Endodermal cell (in vitro differentiated cells): ENCODE measurements at regions not wholly inside any gene's neighbourhood (a gene's known extent, or its start where the extent isn't known, plus 50 kb on each side); places are given as distances from the start of the nearest gene placed in this dataset.

ENCODE experiments used
- DNase-seq: peaks from one replicate; pipeline ENCODE4 v3.0.0-alpha.2; 2017
- H3K27ac ChIP-seq: 2 replicates; pipeline ENCODE4 v1.5.1; 2013; ENCODE audit warnings: mild to moderate bottlenecking, low read depth, low read length, moderate library complexity
- H3K27me3 ChIP-seq: 2 replicates; pipeline ENCODE4 v1.6.1; 2013; ENCODE audit warnings: mild to moderate bottlenecking, low read length, moderate library complexity; ENCODE audit not compliant: insufficient read depth, control insufficient read depth, poor library complexity, severe bottlenecking
- H3K36me3 ChIP-seq: 2 replicates; pipeline ENCODE4 v1.7.0; 2013; ENCODE audit warnings: mild to moderate bottlenecking, low read length, moderate library complexity; ENCODE audit not compliant: control insufficient read depth, insufficient read depth
- H3K4me1 ChIP-seq: one replicate; pipeline ENCODE4 v1.7.0; 2013; ENCODE audit warnings: low read length; ENCODE audit not compliant: control insufficient read depth, insufficient read depth
- H3K4me3 ChIP-seq: 2 replicates; pipeline ENCODE4 v1.5.1; 2013; ENCODE audit warnings: mild to moderate bottlenecking, low read length, moderate library complexity
- H3K9ac ChIP-seq: 2 replicates; pipeline ENCODE4 v1.6.1; 2013; ENCODE audit warnings: mild to moderate bottlenecking, low read length, moderate library complexity; ENCODE audit not compliant: poor library complexity, severe bottlenecking; ENCODE audit errors: extremely low read depth
- H3K9me3 ChIP-seq: 2 replicates; pipeline ENCODE4 v1.6.1; 2013; ENCODE audit warnings: mild to moderate bottlenecking, low read length, moderate library complexity; ENCODE audit not compliant: control insufficient read depth
- H3K27ac Mint-ChIP-seq: 2 replicates; pipeline ENCODE4 v1.8.0; 2020; ENCODE audit warnings: mixed read lengths
- H3K27me3 Mint-ChIP-seq: 2 replicates; pipeline ENCODE4 v1.8.0; 2021; ENCODE audit warnings: mild to moderate bottlenecking, mixed read lengths; ENCODE audit not compliant: insufficient read depth
- H3K36me3 Mint-ChIP-seq: 2 replicates; pipeline ENCODE4 v1.8.0; 2020; ENCODE audit warnings: low read depth, mixed read lengths
- H3K4me1 Mint-ChIP-seq: 2 replicates; pipeline ENCODE4 v1.8.0; 2020; ENCODE audit warnings: mixed read lengths
- H3K4me3 Mint-ChIP-seq: 2 replicates; pipeline ENCODE4 v1.8.0; 2020; ENCODE audit warnings: mild to moderate bottlenecking, moderate library complexity, mixed read lengths
- H3K9me3 Mint-ChIP-seq: 2 replicates; pipeline ENCODE4 v1.8.0; 2020; ENCODE audit warnings: mild to moderate bottlenecking, mixed read lengths
- WGBS, 2 experiments: methylation state at CpG; one replicate each; pipeline versions ENCODE4 v1.1.5 to v1.1.7; 2013; ENCODE audit warnings: missing lambda C conversion rate in 2 of 2, mixed read lengths in 1 of 2; ENCODE audit not compliant: insufficient coverage in 1 of 2, insufficient read length in 1 of 2; 5-methylcytosine and 5-hydroxymethylcytosine counted together
- TF ChIP-seq, protein P1 (sequence below): fragments of 200-600 bp; sonication (generic); conservative IDR thresholded peaks from 2 replicates; pipeline ENCODE4 v1.5.0; 2021; ENCODE audit warnings: antibody characterized with exemption, mild to moderate bottlenecking

DNA sequence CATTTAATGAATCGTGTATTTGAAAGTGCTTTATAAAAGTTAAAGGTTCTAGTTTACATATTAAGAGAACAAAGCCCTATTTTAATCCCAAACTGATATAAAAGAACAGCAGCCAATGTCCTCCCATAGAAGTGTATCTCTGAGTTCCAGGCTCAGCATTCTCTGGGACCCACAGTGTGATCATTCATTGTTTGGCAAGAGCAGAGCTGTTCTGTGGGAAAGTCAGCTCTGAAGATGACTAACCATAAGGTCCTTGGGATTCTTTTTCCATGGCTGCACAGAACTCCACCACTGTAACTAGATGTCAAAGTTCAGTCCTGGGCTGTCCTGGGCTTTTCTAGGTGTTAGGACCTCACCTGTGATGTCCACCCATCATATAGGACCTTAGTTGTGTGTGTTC, 157.0 kb upstream of the TLL1 start:
- Mint-ChIP-seq H3K4me3 (no peak overlapping the region), H3K27me3 (no peaks in the 10 kb centered on the region), H3K27ac (no peak overlapping the region), H3K9me3 (peaks cover 6% of the 10 kb centered on the region), H3K36me3 (no peaks in the 10 kb centered on the region), H3K4me1 (peaks cover 2% of the 10 kb centered on the region)
- H3K9ac ChIP-seq, result no peak overlapping the region
- no peaks in the 10 kb centered on the region for H3K9me3 ChIP-seq
- no peak overlapping the region for H3K27ac ChIP-seq
- no peak overlapping the region for H3K4me3 ChIP-seq
- no peaks in the 10 kb centered on the region for H3K4me1 ChIP-seq
- TF ChIP-seq, protein P1, sequence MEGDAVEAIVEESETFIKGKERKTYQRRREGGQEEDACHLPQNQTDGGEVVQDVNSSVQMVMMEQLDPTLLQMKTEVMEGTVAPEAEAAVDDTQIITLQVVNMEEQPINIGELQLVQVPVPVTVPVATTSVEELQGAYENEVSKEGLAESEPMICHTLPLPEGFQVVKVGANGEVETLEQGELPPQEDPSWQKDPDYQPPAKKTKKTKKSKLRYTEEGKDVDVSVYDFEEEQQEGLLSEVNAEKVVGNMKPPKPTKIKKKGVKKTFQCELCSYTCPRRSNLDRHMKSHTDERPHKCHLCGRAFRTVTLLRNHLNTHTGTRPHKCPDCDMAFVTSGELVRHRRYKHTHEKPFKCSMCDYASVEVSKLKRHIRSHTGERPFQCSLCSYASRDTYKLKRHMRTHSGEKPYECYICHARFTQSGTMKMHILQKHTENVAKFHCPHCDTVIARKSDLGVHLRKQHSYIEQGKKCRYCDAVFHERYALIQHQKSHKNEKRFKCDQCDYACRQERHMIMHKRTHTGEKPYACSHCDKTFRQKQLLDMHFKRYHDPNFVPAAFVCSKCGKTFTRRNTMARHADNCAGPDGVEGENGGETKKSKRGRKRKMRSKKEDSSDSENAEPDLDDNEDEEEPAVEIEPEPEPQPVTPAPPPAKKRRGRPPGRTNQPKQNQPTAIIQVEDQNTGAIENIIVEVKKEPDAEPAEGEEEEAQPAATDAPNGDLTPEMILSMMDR, result no peak
- no peaks in the 10 kb centered on the region for H3K36me3 ChIP-seq
- WGBS, 2 experiments, result no CpG with 5 or more reads among the region's 1 CpG
- DNase-seq, result no peak
- no peaks in the 10 kb centered on the region for H3K27me3 ChIP-seq

DNA sequence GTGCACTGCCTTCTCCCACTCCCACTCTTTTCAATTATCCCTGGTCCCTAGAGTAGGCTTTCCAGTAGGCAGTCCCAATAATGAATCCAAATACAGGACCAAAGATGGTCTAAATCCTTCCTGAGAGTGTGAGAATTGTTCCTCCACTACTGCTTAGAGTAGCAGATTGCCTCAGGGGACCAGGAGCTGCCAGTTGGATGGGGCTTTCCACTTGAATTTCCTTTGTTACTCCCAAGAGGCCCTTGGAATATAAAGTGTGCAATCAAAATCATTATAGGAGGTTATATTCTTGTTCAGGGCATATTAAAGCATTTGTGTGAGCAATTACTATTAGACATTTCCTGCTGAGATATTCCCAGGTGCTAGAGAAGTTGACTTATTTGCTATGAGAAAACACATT, 156.6 kb upstream of the TLL1 start:
- H3K27ac ChIP-seq, result no peak overlapping the region
- H3K9me3 Mint-ChIP-seq, result peaks cover 6% of the 10 kb centered on the region
- TF ChIP-seq, protein P1, result no peak
- no peak overlapping the region for H3K4me3 Mint-ChIP-seq
- DNase-seq, result no peak
- H3K9ac ChIP-seq, result no peak overlapping the region
- H3K4me3 ChIP-seq, result no peak overlapping the region
- H3K36me3 ChIP-seq, result no peaks in the 10 kb centered on the region
- H3K4me1 ChIP-seq, result no peaks in the 10 kb centered on the region
- peaks cover 2% of the 10 kb centered on the region for H3K4me1 Mint-ChIP-seq
- no peaks in the 10 kb centered on the region for H3K36me3 Mint-ChIP-seq
- no peaks in the 10 kb centered on the region for H3K27me3 ChIP-seq
- no peak overlapping the region for H3K27ac Mint-ChIP-seq
- no peaks in the 10 kb centered on the region for H3K27me3 Mint-ChIP-seq
- no peaks in the 10 kb centered on the region for H3K9me3 ChIP-seq

DNA sequence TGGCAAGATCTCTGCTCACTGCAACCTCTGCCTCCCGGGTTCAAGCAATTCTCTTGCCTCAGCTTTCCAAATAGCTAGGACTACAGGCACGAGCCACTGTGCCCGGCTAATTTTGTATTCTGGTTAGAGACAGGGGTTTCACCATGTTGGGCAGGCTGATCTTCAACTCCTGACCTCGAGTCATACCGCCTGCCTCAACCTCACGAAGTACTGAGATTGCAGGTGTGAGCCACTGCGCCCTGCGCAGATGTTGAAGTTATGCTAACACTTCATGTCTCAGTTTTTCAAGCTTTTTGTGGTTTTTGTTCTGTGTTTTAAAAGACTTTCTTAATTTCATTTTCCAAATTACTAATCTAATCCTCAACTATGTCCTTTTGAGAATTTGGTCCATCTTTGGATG, 154.4 kb upstream of the TLL1 start:
- Mint-ChIP-seq H3K9me3 (peaks cover 6% of the 10 kb centered on the region), H3K4me1 (peaks cover 9% of the 10 kb centered on the region), H3K27ac (no peak overlapping the region), H3K4me3 (no peak overlapping the region), H3K36me3 (no peaks in the 10 kb centered on the region), H3K27me3 (no peaks in the 10 kb centered on the region)
- Histone ChIP-seq H3K27me3 (no peaks in the 10 kb centered on the region), H3K9me3 (no peaks in the 10 kb centered on the region), H3K4me1 (no peaks in the 10 kb centered on the region), H3K4me3 (no peak overlapping the region), H3K36me3 (no peaks in the 10 kb centered on the region), H3K27ac (no peak overlapping the region), H3K9ac (no peak overlapping the region)
- TF ChIP-seq, protein P1, result no peak
- no peak for DNase-seq
- WGBS, 2 experiments, result 93 to 95% methylated on average over 7 to 8 of the region's 8 CpGs
